MV-4-11 (cell line): ENCODE measurements at regions not wholly inside any gene's neighbourhood (a gene's known extent, or its start where the extent isn't known, plus 50 kb on each side); places are given as distances from the start of the nearest gene placed in this dataset.

Experiments used
- DNase-seq: peaks from one replicate; lab custom pipeline; 2025; lab: John Stamatoyannopoulos, UW

DNA sequence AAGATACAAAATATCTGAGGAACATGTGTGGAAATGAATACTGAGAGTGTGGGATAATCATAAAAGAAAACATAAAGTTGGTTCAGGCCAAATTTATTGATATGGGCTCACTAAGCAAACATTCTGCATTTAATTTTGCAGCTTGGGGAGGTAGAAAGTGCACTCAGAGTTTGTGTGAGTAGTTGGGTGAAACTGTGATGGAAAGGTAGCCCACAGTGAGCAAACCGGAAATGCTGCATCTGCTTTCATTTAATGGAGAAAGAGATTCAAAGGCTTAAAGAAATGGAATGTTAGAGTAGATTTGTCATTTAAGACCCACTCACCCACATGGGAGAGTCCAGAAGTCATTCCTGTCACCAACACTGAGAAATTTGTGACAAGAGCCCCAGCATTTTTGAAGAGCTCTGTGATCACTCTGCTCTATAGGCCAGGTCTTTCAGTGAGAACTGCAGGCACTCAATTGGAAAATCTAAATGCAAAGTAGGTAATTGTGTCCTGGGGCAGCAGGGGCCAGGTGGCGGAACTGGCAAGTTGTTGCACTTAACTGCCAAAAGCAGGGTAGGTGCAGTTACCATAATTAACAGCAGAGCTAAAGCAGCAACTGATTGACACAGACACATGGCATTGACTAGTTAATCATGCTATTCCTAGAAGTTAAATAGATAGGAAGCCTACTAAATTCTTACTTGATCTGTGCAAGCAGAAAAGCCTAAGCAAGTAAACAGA is 1228.3 kb upstream of the PCDH20 start:
- no peak for DNase-seq

DNA sequence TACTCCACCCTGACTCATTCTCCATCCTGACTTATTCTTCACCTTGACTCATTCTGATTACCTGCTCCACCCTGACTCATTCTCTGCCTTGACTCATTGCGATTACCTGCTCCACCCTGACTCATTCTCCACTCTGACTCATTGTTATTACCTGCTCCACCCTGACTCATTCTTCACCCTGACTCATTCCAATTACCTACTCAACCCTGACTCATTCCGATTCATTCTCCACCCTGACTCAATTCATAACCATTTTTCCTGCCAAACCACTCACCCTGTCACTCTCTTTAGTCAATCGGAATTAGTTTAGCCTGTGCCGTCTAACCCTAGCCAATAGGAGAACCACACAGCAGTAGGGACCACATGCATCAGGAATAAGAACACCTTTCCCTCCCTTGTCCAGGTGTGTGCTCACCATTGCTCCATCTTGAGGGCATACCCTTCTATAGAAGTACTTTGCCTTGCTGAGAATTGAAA is 1227.4 kb upstream of the PCDH20 start:
- DNase-seq: no peak

DNA sequence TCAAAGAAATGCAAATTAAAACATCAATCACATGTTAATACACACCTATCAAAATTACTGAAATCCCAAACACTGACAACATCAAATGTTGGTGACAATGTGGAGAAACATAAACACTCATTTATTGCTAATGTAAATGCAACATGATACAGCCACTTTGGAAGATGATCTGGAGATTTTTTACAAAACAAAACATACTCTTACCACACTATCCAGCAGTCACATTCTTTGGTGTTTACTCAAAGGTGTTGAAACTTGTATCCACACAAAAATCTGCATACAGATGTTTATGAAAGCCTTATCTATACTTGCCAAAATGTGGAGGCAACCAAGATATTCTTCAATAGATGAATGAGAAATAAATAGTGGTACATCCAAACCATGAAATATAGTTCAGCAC is 1219.5 kb upstream of the PCDH20 start:
- DNase-seq: no peak

DNA sequence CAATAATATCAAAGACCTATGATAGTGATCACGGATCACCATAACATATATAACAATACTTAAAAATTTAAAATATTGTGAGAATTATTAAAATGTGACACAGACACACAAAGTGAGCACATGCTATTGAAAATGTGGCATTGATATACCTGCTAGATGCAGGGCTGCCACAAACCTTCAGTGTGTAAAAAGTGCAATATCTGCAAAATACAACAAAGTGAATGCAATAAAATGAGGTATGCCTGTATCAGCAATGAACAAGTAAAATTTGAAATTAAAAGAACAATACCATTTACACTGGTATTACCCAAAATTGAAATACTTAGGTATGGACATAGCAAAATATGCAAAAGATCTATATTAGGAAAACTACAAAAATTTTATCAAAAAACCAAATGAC is 1217.8 kb upstream of the PCDH20 start:
- DNase-seq: no peak

DNA sequence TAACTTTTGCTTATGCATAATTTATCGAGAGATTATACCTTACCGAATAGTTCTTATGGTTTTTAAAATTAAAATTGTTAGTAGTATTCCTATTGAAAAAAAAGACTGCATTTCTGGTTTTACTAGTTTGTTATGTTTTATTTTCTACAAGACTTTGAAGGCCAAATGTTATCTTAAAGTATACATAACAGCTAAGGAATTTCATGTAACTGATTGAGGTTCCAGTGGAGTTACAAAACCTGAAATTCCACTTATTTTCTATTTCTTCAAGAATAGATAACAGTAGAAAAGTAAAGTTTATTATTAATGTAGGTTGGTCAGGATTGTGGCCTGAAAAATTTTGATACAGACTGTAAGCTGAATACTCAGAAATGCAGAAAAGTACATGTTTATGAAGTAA is 1216.0 kb upstream of the PCDH20 start:
- no peak for DNase-seq

- no peak for DNase-seq
Observed at GRCh38 chr13:62631124-62631523, 1215.5 kb upstream of the PCDH20 start.

GRCh38 chr13:62629618-62630017 is 1214.0 kb upstream of the PCDH20 start:
- DNase-seq: no peak

DNA sequence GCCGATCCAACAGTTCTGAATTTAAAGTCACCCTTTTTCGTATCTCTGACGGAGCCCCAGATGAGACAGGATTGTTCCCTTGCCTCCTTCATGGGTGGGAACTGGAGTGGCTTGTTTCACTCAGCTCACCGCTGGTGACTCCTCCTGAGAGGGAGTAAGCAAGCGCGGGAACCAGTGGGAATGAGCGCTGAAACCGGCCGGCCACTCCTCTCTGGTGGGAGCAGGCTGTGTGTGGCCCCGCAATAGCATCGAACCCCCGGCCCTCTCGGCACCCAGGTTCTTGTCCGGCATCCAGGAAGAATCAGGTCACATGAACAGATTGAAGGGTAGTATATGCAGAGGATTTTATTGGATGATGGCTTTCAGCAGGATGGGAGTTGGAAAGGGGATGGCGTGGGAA is 1211.6 kb upstream of the PCDH20 start:
- DNase-seq: no peak

GRCh38 chr13:62626771-62627170 is 1211.1 kb upstream of the PCDH20 start:
- no peak for DNase-seq

GRCh38 chr13:62625214-62625881 is 1209.7 kb upstream of the PCDH20 start:
- no peak for DNase-seq

GRCh38 chr13:62613819-62614218 is 1198.2 kb upstream of the PCDH20 start:
- no peak for DNase-seq

- DNase-seq: no peak
Observed at GRCh38 chr13:62611343-62611742, 1195.7 kb upstream of the PCDH20 start.

DNA sequence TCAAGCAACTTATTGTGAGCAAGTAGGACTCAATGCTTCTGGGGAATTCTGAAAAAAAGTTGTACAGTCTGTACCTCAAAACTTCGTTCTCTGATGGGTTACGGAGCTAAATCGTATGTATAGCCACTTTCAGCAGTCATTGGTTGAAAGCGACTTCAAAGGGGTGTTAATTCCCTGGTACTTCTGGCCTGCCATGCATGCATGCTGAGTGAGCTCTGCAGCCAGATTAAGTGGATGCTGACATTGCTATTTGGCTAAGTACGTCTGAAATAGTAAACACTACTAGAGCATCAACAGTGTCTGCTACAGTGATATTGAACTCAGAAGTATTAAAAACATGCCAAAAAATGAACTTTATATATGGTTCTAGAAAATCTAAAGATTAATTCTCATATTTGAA is 1183.1 kb upstream of the PCDH20 start:
- DNase-seq: no peak

DNA sequence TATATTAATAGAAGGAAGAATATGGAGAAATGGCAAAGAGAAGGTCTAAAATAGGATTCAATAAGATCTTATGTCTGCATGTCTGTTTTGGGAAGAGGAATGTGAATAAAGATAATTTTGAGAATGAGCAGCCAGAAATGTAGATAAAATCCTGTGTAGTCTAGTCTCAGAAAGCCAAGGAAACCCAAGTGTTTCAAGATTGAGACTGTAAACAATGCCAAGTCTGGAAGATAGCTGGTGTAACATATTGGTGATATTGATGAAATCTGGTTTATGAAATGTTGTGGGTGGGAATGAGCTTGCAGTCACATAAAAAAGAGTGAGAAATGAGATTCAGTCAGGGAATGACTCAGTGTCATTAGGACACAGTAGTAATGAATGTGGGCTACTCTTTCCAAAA is 1180.3 kb upstream of the PCDH20 start:
- no peak for DNase-seq

DNA sequence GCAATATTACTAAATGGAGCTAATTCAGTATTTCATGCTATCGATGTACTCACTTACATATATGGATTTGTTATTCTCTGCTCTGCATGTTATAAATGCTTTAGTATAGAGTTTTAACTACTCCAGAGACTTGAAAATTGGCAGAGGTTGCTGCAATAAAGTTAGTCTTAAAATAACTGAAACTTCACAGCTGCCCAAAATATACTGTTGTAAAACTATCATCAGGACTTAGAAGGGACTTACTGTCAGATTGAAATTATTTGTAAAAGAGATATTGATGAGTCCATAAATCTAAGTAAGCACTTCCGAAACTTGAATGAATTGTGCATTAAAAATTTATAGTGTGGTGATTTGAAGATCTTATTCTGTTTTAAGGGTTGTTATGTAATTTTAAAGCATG is 1178.2 kb upstream of the PCDH20 start:
- DNase-seq: no peak

- DNase-seq: no peak
Observed at GRCh38 chr13:62583466-62583865, 1167.8 kb upstream of the PCDH20 start.

- DNase-seq: no peak
Observed at GRCh38 chr13:62578402-62578801, 1162.8 kb upstream of the PCDH20 start.

DNA sequence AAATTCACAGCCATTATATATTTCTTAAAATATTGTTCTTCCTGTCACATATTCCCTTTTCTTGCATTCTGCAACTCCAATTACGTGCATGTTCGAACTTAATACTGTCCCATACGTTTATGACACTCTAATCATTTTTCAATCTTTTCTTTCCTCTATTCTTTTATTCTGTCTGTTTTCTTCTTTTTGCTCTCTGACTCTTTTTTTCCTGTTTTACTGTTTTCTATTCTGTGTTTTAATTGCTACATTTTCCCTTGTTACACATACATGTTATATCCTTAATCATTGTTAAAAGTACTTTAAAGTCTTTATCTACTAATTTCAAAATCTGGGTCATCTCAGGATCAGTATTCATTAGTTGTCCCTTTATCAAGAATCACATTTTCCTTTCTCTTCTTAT is 1149.1 kb upstream of the PCDH20 start:
- no peak for DNase-seq

DNA sequence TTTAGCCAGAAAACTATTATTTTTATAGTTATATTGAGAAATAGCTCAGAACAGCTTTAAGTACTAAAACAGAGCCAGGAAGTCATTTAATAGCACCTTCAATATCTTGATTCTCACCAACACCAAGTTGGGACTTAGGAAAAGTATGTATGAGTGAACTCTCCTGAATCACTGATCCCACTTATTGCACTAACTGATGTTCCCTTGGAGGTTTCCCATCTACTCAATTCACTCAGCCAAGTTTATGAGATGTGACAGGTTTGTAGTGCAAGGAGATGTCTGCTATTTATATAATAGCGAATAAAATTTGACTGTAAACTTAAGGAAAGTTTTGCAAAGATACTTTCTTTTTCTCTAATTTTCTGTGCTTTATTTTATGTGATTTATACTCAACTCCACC is 1147.6 kb upstream of the PCDH20 start:
- DNase-seq: no peak

DNA sequence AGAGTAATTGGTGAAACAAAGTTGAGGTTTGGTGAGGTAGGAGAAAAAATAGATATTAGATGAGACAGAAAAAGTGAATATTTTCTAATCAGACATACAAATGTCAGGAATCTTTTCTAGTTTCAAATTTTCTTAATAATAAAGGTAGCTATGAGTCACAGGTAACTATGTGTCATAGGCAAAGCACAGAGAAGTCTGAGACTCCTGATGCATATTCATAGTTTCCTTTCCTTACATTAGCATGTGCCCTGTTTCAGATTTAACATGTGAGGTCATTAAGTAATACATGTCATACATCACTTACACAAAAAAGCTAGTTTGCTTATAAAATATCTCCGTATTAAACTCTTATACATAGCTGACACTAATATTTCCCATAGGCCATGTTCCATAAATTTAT is 1141.3 kb upstream of the PCDH20 start:
- no peak for DNase-seq

- DNase-seq: no peak
Observed at GRCh38 chr13:62551588-62551987, 1135.9 kb upstream of the PCDH20 start.

DNA sequence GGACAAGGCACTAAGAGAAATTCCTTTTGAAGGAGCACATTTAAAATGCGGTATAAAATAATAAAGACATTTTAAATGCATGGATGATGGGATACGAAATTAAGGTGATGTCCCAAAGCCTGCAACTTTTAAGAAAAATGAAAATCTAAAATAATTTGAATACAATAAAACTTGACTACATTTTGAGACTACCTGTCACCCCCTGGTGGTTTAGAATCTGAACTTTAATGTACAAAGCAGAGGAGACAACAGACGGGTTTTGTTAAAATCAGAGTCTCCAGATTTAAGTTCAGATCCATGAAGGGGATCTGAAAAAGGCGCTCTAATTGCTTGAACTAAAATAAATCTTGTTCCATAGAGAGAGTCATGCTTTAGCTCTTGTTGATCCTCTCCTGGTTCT is 1129.3 kb upstream of the PCDH20 start:
- no peak for DNase-seq

DNA sequence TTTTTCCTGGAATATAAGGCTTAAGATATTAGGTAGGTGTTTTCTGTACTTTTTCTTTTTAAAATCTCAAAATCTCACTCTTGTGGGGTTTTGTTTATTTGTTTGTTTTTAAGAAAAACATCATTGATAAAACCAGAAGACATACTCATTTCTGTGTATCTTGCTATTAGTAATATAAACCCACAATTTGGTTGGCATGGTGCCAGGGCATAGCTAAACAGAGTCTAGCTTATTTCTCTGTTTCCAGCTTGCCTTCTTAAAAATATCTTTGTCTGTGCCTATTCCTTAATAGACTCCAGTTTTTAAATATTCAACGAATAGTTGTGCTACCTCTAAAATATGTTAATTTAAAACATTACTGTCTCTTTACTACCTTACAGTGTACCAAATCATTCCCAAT is 1121.9 kb upstream of the PCDH20 start:
- no peak for DNase-seq

DNA sequence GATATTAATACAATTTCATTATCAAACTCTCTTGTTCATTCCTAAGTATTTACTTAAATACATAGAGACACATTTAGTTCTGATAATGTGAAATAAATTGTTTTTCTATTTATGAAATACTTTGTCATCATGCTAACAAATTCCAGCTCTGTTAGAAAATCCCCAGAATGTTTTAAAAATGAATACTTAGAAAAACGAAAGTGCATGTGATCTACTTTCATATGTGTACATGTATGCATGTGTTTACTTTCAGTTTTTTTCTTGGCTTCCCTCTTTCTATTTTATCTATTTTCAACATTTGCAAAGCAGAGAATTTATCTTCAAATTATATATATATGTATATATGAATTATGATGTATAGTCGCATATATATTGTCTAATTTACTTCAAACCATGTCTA is 1110.0 kb upstream of the PCDH20 start:
- DNase-seq: no peak
